ENCODE measurements at regions not wholly inside any gene's neighbourhood (a gene's known extent, or its start where the extent isn't known, plus 50 kb on each side); places are given as distances from the start of the nearest gene placed in this dataset.

GRCh38 chr14:80378084-80378690 is 166.9 kb upstream of the DIO2 start:
- no peak for DNase-seq (ENCODE audit: low read depth)

- no peak for DNase-seq (ENCODE audit: low read depth)
These were observed 153.5 kb upstream of the DIO2 start for GRCh38 chr14:80364816-80365215.

- no peak for DNase-seq (ENCODE audit: low read depth)
These were observed 153.0 kb upstream of the DIO2 start for GRCh38 chr14:80364274-80364673.

GRCh38 chr14:80358112-80358511 is 146.8 kb upstream of the DIO2 start:
- DNase-seq (ENCODE audit: low read depth) = no peak

- no peak for DNase-seq (ENCODE audit: low read depth)
These were observed 145.1 kb upstream of the DIO2 start for GRCh38 chr14:80356413-80356812.

GRCh38 chr14:80354860-80355581 is 143.7 kb upstream of the DIO2 start:
- no peak for DNase-seq (ENCODE audit: low read depth)

- no peak for DNase-seq (ENCODE audit: low read depth)
These were observed 141.2 kb upstream of the DIO2 start for GRCh38 chr14:80352471-80352870.

- no peak for DNase-seq (ENCODE audit: low read depth)
These were observed 139.4 kb upstream of the DIO2 start for GRCh38 chr14:80350707-80351106.

GRCh38 chr14:80346395-80346794 is 135.1 kb upstream of the DIO2 start:
- no peak for DNase-seq (ENCODE audit: low read depth)

GRCh38 chr14:80344208-80344607 is 132.9 kb upstream of the DIO2 start:
- DNase-seq (ENCODE audit: low read depth) = no peak

- no peak for DNase-seq (ENCODE audit: low read depth)
These were observed 125.4 kb upstream of the DIO2 start for GRCh38 chr14:80336608-80337106.

GRCh38 chr14:80325688-80326087 is 114.4 kb upstream of the DIO2 start:
- DNase-seq (ENCODE audit: low read depth) = no peak

GRCh38 chr14:80325112-80325511 is 113.8 kb upstream of the DIO2 start:
- no peak for DNase-seq (ENCODE audit: low read depth)

GRCh38 chr14:80324649-80325048 is 113.3 kb upstream of the DIO2 start:
- no peak for DNase-seq (ENCODE audit: low read depth)

GRCh38 chr14:80323038-80323665 is 111.8 kb upstream of the DIO2 start:
- no peak for DNase-seq (ENCODE audit: low read depth)

GRCh38 chr14:80316441-80316840 is 105.1 kb upstream of the DIO2 start:
- DNase-seq (ENCODE audit: low read depth) = no peak

- DNase-seq (ENCODE audit: low read depth) = no peak
These were observed 104.4 kb upstream of the DIO2 start for GRCh38 chr14:80315681-80316080.

- no peak for DNase-seq (ENCODE audit: low read depth)
These were observed 102.5 kb upstream of the DIO2 start for GRCh38 chr14:80313806-80314205.

- DNase-seq (ENCODE audit: low read depth) = no peak
These were observed 99.8 kb upstream of the DIO2 start for GRCh38 chr14:80310938-80311750.

GRCh38 chr14:80304125-80304766 is 92.9 kb upstream of the DIO2 start:
- no peak for DNase-seq (ENCODE audit: low read depth)

GRCh38 chr14:80300351-80300750 is 89.0 kb upstream of the DIO2 start:
- DNase-seq (ENCODE audit: low read depth) = no peak

GRCh38 chr14:80298491-80299017 is 87.2 kb upstream of the DIO2 start:
- no peak for DNase-seq (ENCODE audit: low read depth)

Data from non-pigmented ciliary epithelial cell (primary cell).